ENCODE measurements at regions not wholly inside any gene's neighbourhood (a gene's known extent, or its start where the extent isn't known, plus 50 kb on each side); places are given as distances from the start of the nearest gene placed in this dataset.
"Not testable (repeated sequence)": the region's sequence is repeated elsewhere in the genome, so short reads cannot be mapped to it uniquely, and the experiment has no call there.

GRCh38 chr7:104264285-104264684 is 56.5 kb upstream of the ORC5 start:
- CTCF ChIA-PET = interaction anchor here (1.3 to 1.4 kb wide), 2 partner anchors 32 to 584 kb away, joined by 3 to 8 read pairs; no protein-coding TSS in a partner anchor
- DNase-seq (ENCODE audit: low read depth, low spot score) = no peak
- TF ChIP-seq CTCF (IDR thresholded peaks at IDR 0.05; ENCODE audit: low read depth, low read length) = no peak
- no peaks in the 10 kb centered on the region for H3K27me3 ChIP-seq (ENCODE audit: control insufficient read depth, insufficient read depth, low read length)
- H3K27ac ChIP-seq (ENCODE audit: low read depth, low read length) = no peak overlapping the region
- H3K4me3 ChIP-seq (ENCODE audit: low read depth, low read length) = no peak overlapping the region
- peaks cover 3% of the 10 kb centered on the region; the same call in 1 of the 2 replicates for H3K9me3 ChIP-seq (ENCODE audit: control insufficient read depth, insufficient read depth, low read length)
- POLR2A ChIA-PET = no interaction called here

GRCh38 chr7:104267701-104268368 is 60.0 kb upstream of the ORC5 start:
- no peak overlapping the region for H3K27ac ChIP-seq (ENCODE audit: low read depth, low read length)
- ChIA-PET CTCF (interaction anchor here (0.6 to 6.2 kb wide), 23 partner anchors 9 to 745 kb away, joined by 3 to 150 read pairs (median 5); no protein-coding TSS in a partner anchor), POLR2A (no interaction called here)
- H3K4me3 ChIP-seq (ENCODE audit: low read depth, low read length) = no peak overlapping the region
- TF ChIP-seq CTCF (IDR thresholded peaks at IDR 0.05; ENCODE audit: low read depth, low read length) = peak; percentile 69
- H3K9me3 ChIP-seq (ENCODE audit: control insufficient read depth, insufficient read depth, low read length) = peaks cover 3% of the 10 kb centered on the region; the same call in 1 of the 2 replicates
- H3K27me3 ChIP-seq (ENCODE audit: control insufficient read depth, insufficient read depth, low read length) = no peaks in the 10 kb centered on the region
- no peak for DNase-seq (ENCODE audit: low read depth, low spot score)

GRCh38 chr7:104271948-104272347 is 56.5 kb upstream of the LHFPL3 start:
- H3K27me3 ChIP-seq (ENCODE audit: control insufficient read depth, insufficient read depth, low read length) = no peaks in the 10 kb centered on the region
- ChIA-PET POLR2A (no interaction called here), CTCF (interaction anchor here (6.2 kb wide), 1 partner anchor 41 kb away, joined by 150 read pairs; no protein-coding TSS in a partner anchor)

GRCh38 chr7:104272767-104273384 is 55.5 kb upstream of the LHFPL3 start:
- Histone ChIP-seq H3K4me3 (ENCODE audit: low read depth, low read length) (no peak overlapping the region), H3K9me3 (ENCODE audit: control insufficient read depth, insufficient read depth, low read length) (peaks cover 3% of the 10 kb centered on the region; the same call in 1 of the 2 replicates), H3K27me3 (ENCODE audit: control insufficient read depth, insufficient read depth, low read length) (no peaks in the 10 kb centered on the region), H3K27ac (ENCODE audit: low read depth, low read length) (no peak overlapping the region)
- peak; percentile 62 for TF ChIP-seq CTCF (IDR thresholded peaks at IDR 0.05; ENCODE audit: low read depth, low read length)
- ChIA-PET CTCF (interaction anchor here (0.7 to 2.1 kb wide), 3 partner anchors 41 to 575 kb away, joined by 3 to 9 read pairs (median 4); no protein-coding TSS in a partner anchor), POLR2A (no interaction called here)
- DNase-seq (ENCODE audit: low read depth, low spot score) = peak; percentile 7

More at GRCh38 chr7:104271948-104272347, 56.5 kb upstream of the LHFPL3 start:
- H3K27ac ChIP-seq (ENCODE audit: low read depth, low read length) = no peak overlapping the region
- H3K9me3 ChIP-seq (ENCODE audit: control insufficient read depth, insufficient read depth, low read length) = peaks cover 3% of the 10 kb centered on the region; the same call in 1 of the 2 replicates
- no peak overlapping the region for H3K4me3 ChIP-seq (ENCODE audit: low read depth, low read length)
- TF ChIP-seq CTCF (IDR thresholded peaks at IDR 0.05; ENCODE audit: low read depth, low read length) = no peak
- no peak for DNase-seq (ENCODE audit: low read depth, low spot score)

GRCh38 chr7:104275900-104276299 is 52.5 kb upstream of the LHFPL3 start:
- DNase-seq (ENCODE audit: low read depth, low spot score) = no peak
- Histone ChIP-seq H3K9me3 (ENCODE audit: control insufficient read depth, insufficient read depth, low read length) (peaks cover 3% of the 10 kb centered on the region; the same call in 1 of the 2 replicates), H3K27ac (ENCODE audit: low read depth, low read length) (no peak overlapping the region), H3K27me3 (ENCODE audit: control insufficient read depth, insufficient read depth, low read length) (no peaks in the 10 kb centered on the region), H3K4me3 (ENCODE audit: low read depth, low read length) (no peak overlapping the region)
- POLR2A ChIA-PET = no interaction called here
- no peak for TF ChIP-seq CTCF (IDR thresholded peaks at IDR 0.05; ENCODE audit: low read depth, low read length)
- CTCF ChIA-PET = interaction anchor here (1.0 kb wide), 1 partner anchor 44 kb away, joined by 3 read pairs; no protein-coding TSS in a partner anchor

GRCh38 chr7:104276730-104277129 is 51.7 kb upstream of the LHFPL3 start:
- H3K27me3 ChIP-seq (ENCODE audit: control insufficient read depth, insufficient read depth, low read length); POLR2A ChIA-PET; DNase-seq (ENCODE audit: low read depth, low spot score); H3K27ac ChIP-seq (ENCODE audit: low read depth, low read length); H3K4me3 ChIP-seq (ENCODE audit: low read depth, low read length); H3K9me3 ChIP-seq (ENCODE audit: control insufficient read depth, insufficient read depth, low read length); CTCF ChIA-PET: not testable (repeated sequence)
